ENCODE measurements at regions not wholly inside any gene's neighbourhood (a gene's known extent, or its start where the extent isn't known, plus 50 kb on each side); places are given as distances from the start of the nearest gene placed in this dataset.

GRCh38 chr14:22232486-22232885 lies 356.5 kb downstream of the DAD1 start:
- TF ChIP-seq POLR2A (IDR thresholded peaks at IDR 0.05; ENCODE audit: low read depth, low read length) = no peak
- no peak for TF ChIP-seq RCOR1 (conservative IDR thresholded peaks at IDR 0.05; ENCODE audit: low read depth, low read length)
- TF ChIP-seq SIN3A (IDR thresholded peaks at IDR 0.05; ENCODE audit: low read depth, low read length) = no peak
- no peak for TF ChIP-seq ESRRA (IDR thresholded peaks at IDR 0.05; ENCODE audit: low read length)
- TF ChIP-seq CREB1 (IDR thresholded peaks at IDR 0.05; ENCODE audit: low read depth) = no peak
- TF ChIP-seq CTCF (IDR thresholded peaks at IDR 0.05 in 2 of 3, conservative IDR thresholded peaks at IDR 0.05 in 1 of 3; ENCODE audit: control insufficient read depth in 2 of 3, extremely low read depth in 1 of 3, insufficient read depth in 1 of 3, low read depth in 3 of 3, low read length in 3 of 3) = no peak
- no peak for TF ChIP-seq CUX1 (IDR thresholded peaks at IDR 0.05; ENCODE audit: insufficient replicate concordance, low read depth, low read length)
